ENCODE measurements at regions not wholly inside any gene's neighbourhood (a gene's known extent, or its start where the extent isn't known, plus 50 kb on each side); places are given as distances from the start of the nearest gene placed in this dataset.

- Histone ChIP-seq H3K9me3 (ENCODE audit: control insufficient read depth, insufficient read depth, low read depth, low read length) (no peaks in the 10 kb centered on the region), H3K4me1 (ENCODE audit: control insufficient read depth, insufficient read depth, low read length) (no peaks in the 10 kb centered on the region), H3K4me3 (ENCODE audit: low read depth, low read length) (no peak overlapping the region), H3K27ac (ENCODE audit: extremely low read depth, low read depth, low read length) (no peak overlapping the region), H3K36me3 (ENCODE audit: control insufficient read depth in 2 of 2, insufficient read depth in 1 of 2, low read length in 2 of 2) (no peaks in the 10 kb centered on the region)
- CTCF ChIA-PET: no interaction called here
- TF ChIP-seq ZNF670 (tag by site-specific recombination; IDR thresholded peaks at IDR 0.05; ENCODE audit: low read depth) (no peak), ZNF398 (tag by site-specific recombination; IDR thresholded peaks at IDR 0.05) (no peak), KLF16 (tag by site-specific recombination; IDR thresholded peaks at IDR 0.05) (no peak), ZNF530 (tag by site-specific recombination; IDR thresholded peaks at IDR 0.05; ENCODE audit: low read depth) (no peak), ZFP37 (tag by site-specific recombination; IDR thresholded peaks at IDR 0.05) (no peak), ZNF280C (tag by site-specific recombination; IDR thresholded peaks at IDR 0.05) (no peak), ZNF23 (tag by site-specific recombination; IDR thresholded peaks at IDR 0.05; ENCODE audit: borderline replicate concordance) (no peak), PRDM6 (tag by site-specific recombination; IDR thresholded peaks at IDR 0.05) (no peak), SP7 (tag by site-specific recombination; IDR thresholded peaks at IDR 0.05) (no peak), ZNF202 (tag by site-specific recombination; IDR thresholded peaks at IDR 0.05; ENCODE audit: borderline replicate concordance) (no peak), PBX3 (CRISPR knock-in tag; IDR thresholded peaks at IDR 0.05) (no peak), ZNF639 (tag by site-specific recombination; IDR thresholded peaks at IDR 0.05) (no peak), SP2 (tag by site-specific recombination; IDR thresholded peaks at IDR 0.05) (no peak), ATF2 (tag by site-specific recombination; IDR thresholded peaks at IDR 0.05; ENCODE audit: low read depth) (no peak), ZNF175 (tag by site-specific recombination; IDR thresholded peaks at IDR 0.05) (no peak)
- POLR2A ChIA-PET: no interaction called here
Measured at GRCh38 chr12:61232040-61232439, 1028.2 kb upstream of the USP15 start.

GRCh38 chr12:61250303-61250702 is 1009.9 kb upstream of the USP15 start:
- no peak overlapping the region for H3K4me3 ChIP-seq (ENCODE audit: low read depth, low read length)
- H3K27ac ChIP-seq (ENCODE audit: extremely low read depth, low read depth, low read length): no peak overlapping the region
- H3K36me3 ChIP-seq (ENCODE audit: control insufficient read depth in 2 of 2, insufficient read depth in 1 of 2, low read length in 2 of 2): no peaks in the 10 kb centered on the region
- H3K4me1 ChIP-seq (ENCODE audit: control insufficient read depth, insufficient read depth, low read length): no peaks in the 10 kb centered on the region
- POLR2A ChIA-PET: no interaction called here
- CTCF ChIA-PET: no interaction called here
- no peaks in the 10 kb centered on the region for H3K9me3 ChIP-seq (ENCODE audit: control insufficient read depth, insufficient read depth, low read depth, low read length)
- no peak for TF ChIP-seq ZNF155 (tag by site-specific recombination; IDR thresholded peaks at IDR 0.05)
- no peak for TF ChIP-seq ZNF426 (tag by site-specific recombination; IDR thresholded peaks at IDR 0.05)
- no peak for TF ChIP-seq ZNF514 (tag by site-specific recombination; IDR thresholded peaks at IDR 0.05)
- no peak for TF ChIP-seq GLIS1 (tag by site-specific recombination; IDR thresholded peaks at IDR 0.05)
- TF ChIP-seq HOXC10 (CRISPR knock-in tag; IDR thresholded peaks at IDR 0.05): no peak
- no peak for TF ChIP-seq ZBTB26 (tag by site-specific recombination; optimal IDR thresholded peaks at IDR 0.05)
- TF ChIP-seq ZNF626 (tag by site-specific recombination; IDR thresholded peaks at IDR 0.05): no peak
- TF ChIP-seq ZNF585B (tag by site-specific recombination; IDR thresholded peaks at IDR 0.05): no peak
- TF ChIP-seq ZNF654 (tag by site-specific recombination; IDR thresholded peaks at IDR 0.05; ENCODE audit: low read depth): no peak

All from HEK293 (cell line).